ENCODE measurements at regions not wholly inside any gene's neighbourhood (a gene's known extent, or its start where the extent isn't known, plus 50 kb on each side); places are given as distances from the start of the nearest gene placed in this dataset.
"Not testable (repeated sequence)": the region's sequence is repeated elsewhere in the genome, so short reads cannot be mapped to it uniquely, and the experiment has no call there.

GRCh38 chr5:17326600-17327037 lies 109.2 kb downstream of the BASP1 start:
- DNase-seq, result no peak

DNA sequence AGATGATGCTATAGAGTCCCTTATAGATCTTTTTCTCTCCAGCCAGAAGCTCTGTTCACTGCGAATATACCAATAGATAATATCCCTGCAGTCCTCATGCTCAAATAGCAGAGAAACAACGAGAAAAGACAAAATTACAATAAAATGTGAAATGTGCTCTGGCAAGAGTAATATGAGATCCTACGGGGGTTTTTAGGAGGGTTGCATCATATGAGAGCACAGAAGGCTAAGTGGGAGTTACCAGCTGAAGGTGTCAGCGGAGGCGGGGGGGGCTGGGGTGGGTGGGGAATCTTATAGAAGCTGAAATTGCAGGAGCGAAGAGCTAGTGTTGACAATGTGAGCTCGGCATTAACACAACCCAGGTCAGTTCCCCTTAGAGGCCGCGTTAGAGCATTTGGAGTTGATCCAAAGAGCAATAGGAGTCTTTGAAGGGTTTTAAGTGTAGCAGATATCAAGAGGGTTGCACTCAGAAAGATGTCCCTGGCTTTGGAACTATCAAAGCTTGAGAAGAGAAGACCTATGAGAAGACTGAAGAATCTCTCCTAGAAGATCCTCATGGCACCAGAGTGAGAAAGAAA lies 109.7 kb downstream of the BASP1 start:
- no peak for DNase-seq

DNA sequence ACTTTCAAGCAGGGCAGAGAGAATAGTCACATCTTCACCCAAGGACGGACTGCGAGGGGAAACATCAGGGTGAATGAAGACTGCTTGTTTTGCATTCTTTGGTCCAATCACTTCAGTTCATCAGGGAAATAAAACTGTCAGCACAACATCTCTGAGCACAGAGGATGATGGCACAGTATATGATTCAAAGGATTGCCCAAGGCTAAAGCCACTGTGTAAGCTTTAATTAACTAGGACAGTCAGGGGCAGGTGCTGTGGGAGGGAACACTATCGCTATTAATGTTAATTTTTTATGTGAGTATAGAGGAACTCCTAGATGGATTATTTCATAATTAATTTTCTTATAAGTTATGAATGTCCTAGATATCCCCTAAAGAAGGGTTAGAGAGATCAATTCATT lies 112.1 kb downstream of the BASP1 start:
- no peak for DNase-seq

GRCh38 chr5:17330386-17330785 lies 113.0 kb downstream of the BASP1 start:
- no peak for DNase-seq

- DNase-seq, result no peak
These were observed 114.2 kb downstream of the BASP1 start for GRCh38 chr5:17331651-17332050.

DNA sequence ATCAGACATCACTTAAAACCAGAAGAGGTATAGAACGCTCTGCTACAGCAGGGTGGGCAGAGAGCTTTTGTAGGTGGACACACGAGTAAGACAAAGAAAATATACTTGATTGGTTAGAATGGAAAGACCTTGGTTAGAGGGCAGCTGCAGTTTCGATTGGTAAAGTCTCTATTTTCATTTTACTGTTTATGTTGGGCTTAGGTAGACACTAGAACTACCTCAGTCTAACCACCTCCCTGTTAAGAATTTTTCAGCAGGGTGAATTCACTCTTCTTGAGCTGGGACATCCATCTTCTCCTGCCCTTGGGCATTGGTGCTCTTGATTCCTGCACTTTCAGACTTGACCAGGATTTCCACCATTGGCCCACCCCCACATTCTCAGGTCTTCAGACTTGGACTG lies 116.3 kb downstream of the BASP1 start:
- DNase-seq, result no peak

DNA sequence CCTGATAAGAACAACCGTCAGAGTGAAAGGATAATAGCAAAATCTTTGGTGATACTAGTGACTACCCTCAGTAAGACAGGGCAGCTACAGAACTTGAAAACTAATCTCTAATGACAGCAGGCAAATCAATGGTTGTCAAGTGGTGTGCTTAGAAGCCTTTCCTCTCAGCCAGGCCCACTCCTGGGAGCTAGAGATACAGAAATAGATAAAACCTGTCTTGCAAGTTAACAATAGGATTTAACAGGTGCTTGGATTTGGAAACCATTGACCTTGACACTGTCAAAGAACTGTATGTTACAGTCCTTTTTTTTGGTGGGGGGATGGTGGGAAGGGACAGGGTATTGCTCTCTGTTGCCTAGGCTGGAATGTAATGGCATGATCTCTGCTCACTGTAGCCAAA lies 118.6 kb downstream of the BASP1 start:
- DNase-seq, result no peak

DNA sequence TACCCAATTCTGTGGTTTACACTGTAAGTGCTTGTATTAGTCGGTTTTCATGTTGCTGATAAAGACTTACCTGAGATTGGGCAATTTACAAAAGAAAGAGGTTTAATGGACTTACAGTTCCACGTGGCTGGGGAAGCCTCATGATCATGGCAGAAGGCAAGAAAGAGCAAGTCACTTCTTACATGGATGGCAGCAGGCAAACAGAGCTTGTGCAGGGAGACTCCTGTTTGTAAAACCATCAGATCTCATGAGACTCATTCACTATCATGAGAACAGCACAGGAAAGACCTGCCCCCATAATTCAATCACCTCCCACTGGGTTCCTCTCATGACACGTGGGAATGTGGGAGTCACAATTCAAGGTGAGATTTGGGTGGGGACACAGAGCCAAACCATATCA lies 119.3 kb downstream of the BASP1 start:
- DNase-seq, result not testable (repeated sequence)

DNA sequence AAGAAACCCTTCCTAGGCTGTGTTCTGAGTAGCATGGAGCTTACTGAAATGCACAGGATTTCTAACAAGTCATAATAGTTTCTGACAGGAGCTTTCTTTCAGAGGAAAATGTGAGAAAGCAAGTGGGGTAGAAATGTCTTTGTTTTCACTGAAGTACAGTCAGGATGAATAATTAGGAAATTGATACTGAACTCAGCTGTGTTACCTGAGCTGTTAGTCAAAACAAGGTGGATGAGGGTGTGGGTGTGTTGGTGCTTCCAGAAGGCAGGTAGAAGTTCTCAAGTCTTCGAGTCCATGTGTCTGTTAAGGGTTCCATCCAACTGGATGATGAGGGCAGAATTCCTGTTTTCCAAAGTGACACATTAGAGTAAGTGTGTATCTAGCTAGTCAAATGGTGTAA lies 122.4 kb downstream of the BASP1 start:
- DNase-seq, result no peak

DNA sequence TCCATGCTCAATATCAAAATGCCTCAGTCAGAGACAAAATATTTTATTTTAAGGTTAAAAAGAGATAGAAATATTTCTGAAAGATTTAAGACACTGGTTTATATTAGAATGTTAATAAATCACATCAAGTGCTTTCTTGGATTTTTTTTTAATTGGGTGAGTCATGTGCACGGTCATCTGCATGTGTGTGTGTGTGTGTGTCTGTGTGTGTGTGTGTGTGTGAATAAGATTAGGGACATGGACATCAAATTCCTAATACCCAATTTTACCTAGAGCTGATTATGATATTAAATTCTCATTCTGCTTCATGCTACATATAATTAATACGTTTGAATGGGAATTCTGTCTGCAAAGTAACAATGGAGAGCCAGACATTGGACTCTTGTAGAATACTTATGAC lies 122.9 kb downstream of the BASP1 start:
- no peak for DNase-seq

- peak; percentile 35 for DNase-seq
These were observed 123.4 kb downstream of the BASP1 start for GRCh38 chr5:17340819-17341218.

DNA sequence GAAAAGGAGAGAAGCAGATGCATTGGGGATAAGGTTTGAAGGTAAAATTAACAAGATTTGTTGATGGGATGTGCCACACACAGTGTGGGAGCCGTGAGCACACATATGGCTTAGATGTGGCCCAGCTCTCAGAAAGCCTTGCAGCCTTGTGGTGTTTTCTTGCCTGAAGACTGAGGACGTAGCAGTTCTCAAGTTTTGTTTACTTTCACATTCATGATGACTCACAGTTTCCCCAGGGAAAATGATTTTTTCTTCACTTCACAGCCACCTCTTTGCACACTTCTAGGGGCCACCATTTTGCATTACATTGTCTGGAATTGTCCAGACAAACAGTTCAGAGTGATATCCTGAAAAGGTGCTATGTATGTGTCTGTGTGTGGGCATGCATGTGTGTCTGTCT lies 126.2 kb downstream of the BASP1 start:
- DNase-seq, result no peak

DNA sequence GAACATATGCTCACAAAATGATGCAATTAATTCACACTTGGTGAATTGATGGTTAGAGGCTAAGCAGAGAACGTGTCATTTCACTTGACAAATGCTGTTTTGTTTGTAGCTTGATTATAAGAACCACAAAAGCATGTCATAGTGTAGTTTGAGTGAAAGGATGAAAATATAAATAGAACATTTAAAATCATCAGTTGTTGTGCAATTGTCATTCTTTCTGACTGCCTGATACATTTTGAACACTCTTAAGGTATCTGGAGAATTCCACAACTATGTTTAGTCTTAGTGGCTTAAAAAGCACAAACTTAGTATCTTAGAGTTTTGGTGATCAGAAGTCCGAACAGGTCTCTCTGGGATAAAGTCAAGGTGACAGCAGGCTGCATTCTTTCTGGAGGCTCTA lies 129.4 kb downstream of the BASP1 start:
- no peak for DNase-seq

- DNase-seq, result no peak
These were observed 134.8 kb downstream of the BASP1 start for GRCh38 chr5:17352223-17352622.

DNA sequence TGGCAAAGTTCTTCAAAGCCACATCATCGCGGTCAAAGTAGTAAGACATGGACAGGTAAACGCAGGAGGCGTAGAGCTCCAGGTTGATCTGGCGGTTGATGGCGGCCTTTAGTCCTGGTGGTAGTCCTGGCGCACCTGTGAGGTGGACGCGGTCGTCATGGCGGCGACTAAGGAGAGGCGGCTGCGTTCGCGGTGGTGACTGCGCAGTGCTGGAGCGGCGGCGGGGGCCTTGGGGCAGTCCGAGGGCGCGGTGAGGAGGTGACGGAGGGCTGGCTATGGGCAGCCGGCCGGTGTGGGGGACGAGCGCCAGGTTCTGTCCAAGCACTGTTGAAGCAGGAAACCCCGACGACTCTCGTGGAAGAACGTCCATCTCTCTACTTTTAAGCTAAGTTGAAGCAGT lies 136.8 kb downstream of the BASP1 start:
- DNase-seq, result no peak

DNA sequence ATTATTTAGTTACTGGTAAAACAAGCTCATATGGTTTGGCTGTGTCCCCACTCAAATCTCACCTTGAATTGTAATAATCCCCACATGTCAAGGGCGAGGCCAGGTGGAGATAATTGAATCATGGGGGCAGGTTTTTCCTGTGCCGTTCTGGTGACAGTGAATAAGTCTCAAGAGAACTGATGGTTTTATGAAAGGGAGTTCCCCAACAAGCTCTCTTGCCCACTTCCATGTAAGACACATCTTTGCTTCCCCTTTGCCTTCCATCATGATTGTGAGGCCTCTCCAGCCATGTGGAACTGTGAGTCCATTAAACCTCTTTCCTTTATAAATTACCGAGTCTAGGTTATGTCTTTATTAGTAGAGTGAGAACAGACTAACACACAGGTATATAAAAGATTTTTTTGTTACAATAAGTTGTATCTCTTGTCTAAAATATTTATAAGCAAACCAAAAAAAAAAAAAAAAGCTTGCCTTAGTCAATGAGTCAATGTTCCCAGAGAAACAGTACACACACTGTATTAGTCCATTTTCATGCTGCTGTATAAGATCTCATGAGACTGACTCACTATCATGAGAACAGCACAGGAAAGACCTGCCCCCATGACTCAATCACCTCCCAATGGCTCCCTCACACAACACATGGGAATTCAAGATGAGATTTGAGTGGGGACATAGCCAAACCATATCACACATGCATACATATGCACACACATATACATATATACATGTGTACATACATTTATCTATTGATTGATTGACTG lies 138.3 kb downstream of the BASP1 start:
- DNase-seq, result no peak

DNA sequence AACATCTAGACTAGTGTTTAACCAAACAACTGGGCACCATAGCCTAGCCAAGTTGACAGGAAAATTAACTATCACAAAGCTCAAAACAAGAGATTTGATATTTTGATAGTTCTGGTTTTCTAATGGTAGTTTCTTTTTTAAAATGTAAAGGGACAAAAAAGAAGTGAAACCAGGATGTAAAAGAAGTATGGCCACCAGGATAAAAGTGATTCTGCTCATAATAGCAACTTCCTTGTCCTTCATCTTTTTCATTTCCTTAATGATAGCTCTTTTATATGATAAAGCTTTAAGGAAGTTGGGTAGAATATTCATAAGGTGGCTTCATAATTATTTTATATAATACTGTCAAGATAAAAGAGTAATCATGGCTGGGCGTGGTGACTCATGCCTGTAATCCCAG lies 139.1 kb downstream of the BASP1 start:
- DNase-seq, result no peak

DNA sequence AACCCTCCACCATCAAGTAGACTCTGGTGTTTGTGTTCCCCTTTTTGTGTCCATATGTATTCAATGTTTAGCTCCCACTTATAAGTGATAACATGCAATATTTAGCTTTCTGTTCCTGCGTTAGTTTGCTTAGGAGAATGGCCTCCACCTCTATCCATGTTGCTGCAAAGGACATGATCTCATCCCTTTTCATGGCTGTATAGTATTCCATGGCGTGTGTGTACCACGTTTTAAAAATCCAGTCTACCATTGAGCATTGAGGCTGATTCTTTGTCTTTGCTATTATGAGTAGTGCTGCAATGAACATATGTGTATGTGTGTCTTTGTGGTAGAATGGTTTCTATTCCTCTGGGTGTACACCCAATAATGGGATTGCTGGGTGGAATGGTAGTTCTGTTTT lies 140.1 kb downstream of the BASP1 start:
- DNase-seq, result no peak

DNA sequence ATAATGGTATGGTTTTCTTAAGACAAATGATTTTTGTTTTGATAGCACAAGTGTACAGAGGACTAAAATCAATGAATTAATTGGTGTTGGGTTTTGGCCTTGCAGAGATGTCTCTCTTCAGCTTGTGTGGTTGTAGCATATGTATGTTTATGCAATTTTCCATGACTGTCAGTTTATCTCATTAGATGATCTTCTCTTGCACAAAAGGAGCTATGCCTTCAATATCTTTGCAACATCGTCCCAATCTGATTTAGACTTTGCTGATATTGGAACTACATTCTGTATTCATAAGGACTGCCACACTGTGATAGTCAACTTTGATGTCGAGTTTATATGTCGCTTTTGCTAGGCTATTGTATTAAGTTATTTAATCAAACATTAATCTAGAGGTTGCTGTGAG lies 140.0 kb upstream of the TAF11L2 start:
- DNase-seq, result no peak

DNA sequence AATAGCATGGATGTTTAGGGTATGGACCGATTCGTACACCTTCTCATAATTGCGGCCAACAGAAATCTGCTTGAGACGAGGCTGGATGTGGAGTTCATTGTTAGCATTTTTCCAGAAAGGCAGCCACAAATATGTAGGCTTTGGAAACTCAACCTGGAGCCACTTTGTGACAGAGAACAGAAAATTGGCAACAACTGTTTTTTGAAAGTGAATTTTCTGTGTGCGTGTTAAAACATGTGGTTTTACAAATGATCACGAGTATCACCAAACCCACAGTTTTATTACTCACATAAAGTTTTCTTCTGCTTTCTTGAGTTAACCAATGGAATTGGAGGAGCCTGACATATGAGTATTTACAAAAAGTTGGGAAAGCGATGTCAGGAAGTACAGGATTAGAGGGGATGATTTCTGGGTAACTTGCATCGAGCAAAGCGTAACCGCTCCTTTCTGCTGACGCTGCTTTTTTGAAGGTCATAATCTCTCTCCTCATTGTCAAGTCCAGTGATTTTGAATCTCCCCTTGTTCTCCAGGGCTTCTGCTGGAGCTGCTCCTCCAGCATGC lies 138.5 kb upstream of the TAF11L2 start:
- no peak for DNase-seq

- DNase-seq, result no peak
These were observed 137.2 kb upstream of the TAF11L2 start for GRCh38 chr5:17360879-17361278.

DNA sequence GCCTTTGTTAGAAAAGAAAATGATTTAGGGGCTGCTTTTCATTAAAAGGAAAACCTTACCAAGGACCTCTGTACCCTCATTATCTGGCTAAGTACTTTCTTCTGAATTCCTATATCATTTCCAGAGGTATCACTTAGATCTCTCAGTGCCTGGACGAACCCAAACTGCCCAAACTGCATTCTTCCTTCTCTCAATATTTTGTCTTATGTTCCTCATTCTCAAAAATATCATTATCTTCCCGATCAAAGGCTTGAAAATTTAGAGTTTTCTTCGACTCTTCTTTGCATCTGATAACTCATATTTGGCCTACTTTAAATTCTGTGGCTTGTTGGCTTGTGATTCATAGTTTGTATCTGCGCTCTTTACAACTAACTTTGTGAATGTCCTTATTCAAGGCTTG lies 136.7 kb upstream of the TAF11L2 start:
- DNase-seq, result no peak

- no peak for DNase-seq
These were observed 132.8 kb upstream of the TAF11L2 start for GRCh38 chr5:17364987-17365810.
